ENCODE measurements at regions not wholly inside any gene's neighbourhood (a gene's known extent, or its start where the extent isn't known, plus 50 kb on each side); places are given as distances from the start of the nearest gene placed in this dataset.

GRCh38 chr11:92796744-92797143, 172.7 kb upstream of the MTNR1B start:
- DNase-seq = no peak
- CTCF ChIA-PET = no interaction called here
- Mint-ChIP-seq H3K27ac (no peak overlapping the region), H3K9me3 (ENCODE audit: low read depth) (peaks cover 7% of the 10 kb centered on the region), H3K27me3 (no peaks in the 10 kb centered on the region), H3K4me3 (no peak overlapping the region), H3K36me3 (no peaks in the 10 kb centered on the region), H3K4me1 (no peaks in the 10 kb centered on the region)
- no peak for ATAC-seq

GRCh38 chr11:92797874-92798273, 171.6 kb upstream of the MTNR1B start:
- no peak overlapping the region for H3K4me3 Mint-ChIP-seq
- H3K27ac Mint-ChIP-seq = no peak overlapping the region
- H3K27me3 Mint-ChIP-seq = no peaks in the 10 kb centered on the region
- no peaks in the 10 kb centered on the region for H3K4me1 Mint-ChIP-seq
- CTCF ChIA-PET = no interaction called here
- ATAC-seq (no peak), DNase-seq (no peak)
- peaks cover 7% of the 10 kb centered on the region for H3K9me3 Mint-ChIP-seq (ENCODE audit: low read depth)
- no peaks in the 10 kb centered on the region for H3K36me3 Mint-ChIP-seq

- no peaks in the 10 kb centered on the region for H3K27me3 Mint-ChIP-seq
- CTCF ChIA-PET = no interaction called here
- no peak for DNase-seq
- no peak overlapping the region for H3K4me3 Mint-ChIP-seq
- no peak for ATAC-seq
- H3K27ac Mint-ChIP-seq = no peak overlapping the region
- H3K9me3 Mint-ChIP-seq (ENCODE audit: low read depth) = peaks cover 7% of the 10 kb centered on the region
- no peaks in the 10 kb centered on the region for H3K36me3 Mint-ChIP-seq
- H3K4me1 Mint-ChIP-seq = no peaks in the 10 kb centered on the region
Observed at GRCh38 chr11:92801685-92802084, 167.8 kb upstream of the MTNR1B start.

GRCh38 chr11:92802644-92803043, 166.8 kb upstream of the MTNR1B start:
- Mint-ChIP-seq H3K27ac (no peak overlapping the region), H3K9me3 (ENCODE audit: low read depth) (peaks cover 7% of the 10 kb centered on the region), H3K27me3 (no peaks in the 10 kb centered on the region), H3K4me3 (no peak overlapping the region), H3K4me1 (no peaks in the 10 kb centered on the region), H3K36me3 (no peaks in the 10 kb centered on the region)
- DNase-seq = no peak
- ATAC-seq = no peak
- CTCF ChIA-PET = no interaction called here

- H3K4me3 Mint-ChIP-seq = no peak overlapping the region
- H3K27me3 Mint-ChIP-seq = no peaks in the 10 kb centered on the region
- no peak for ATAC-seq
- H3K27ac Mint-ChIP-seq = no peak overlapping the region
- CTCF ChIA-PET = no interaction called here
- no peak for DNase-seq
- peaks cover 5% of the 10 kb centered on the region for H3K9me3 Mint-ChIP-seq (ENCODE audit: low read depth)
- no peaks in the 10 kb centered on the region for H3K36me3 Mint-ChIP-seq
- H3K4me1 Mint-ChIP-seq = no peaks in the 10 kb centered on the region
Observed at GRCh38 chr11:92803391-92803790, 166.1 kb upstream of the MTNR1B start.

- no peak overlapping the region for H3K4me3 Mint-ChIP-seq
Observed at GRCh38 chr11:92804388-92804966, 165.0 kb upstream of the MTNR1B start.

GRCh38 chr11:92808022-92808421, 161.4 kb upstream of the MTNR1B start:
- no peak overlapping the region for H3K4me3 Mint-ChIP-seq
- no peaks in the 10 kb centered on the region for H3K27me3 Mint-ChIP-seq
- H3K36me3 Mint-ChIP-seq = no peaks in the 10 kb centered on the region
- CTCF ChIA-PET = no interaction called here
- no peaks in the 10 kb centered on the region for H3K9me3 Mint-ChIP-seq (ENCODE audit: low read depth)
- ATAC-seq = no peak
- DNase-seq = no peak
- H3K27ac Mint-ChIP-seq = no peak overlapping the region
- H3K4me1 Mint-ChIP-seq = no peaks in the 10 kb centered on the region

More at GRCh38 chr11:92804388-92804966, 165.0 kb upstream of the MTNR1B start:
- no peak for ATAC-seq
- no peak overlapping the region for H3K27ac Mint-ChIP-seq
- no peaks in the 10 kb centered on the region for H3K36me3 Mint-ChIP-seq
- H3K4me1 Mint-ChIP-seq = no peaks in the 10 kb centered on the region
- H3K27me3 Mint-ChIP-seq = no peaks in the 10 kb centered on the region
- no peaks in the 10 kb centered on the region for H3K9me3 Mint-ChIP-seq (ENCODE audit: low read depth)
- no peak for DNase-seq
- CTCF ChIA-PET = no interaction called here

GRCh38 chr11:92810423-92811064, 158.9 kb upstream of the MTNR1B start:
- no peak for ATAC-seq
- no peaks in the 10 kb centered on the region for H3K9me3 Mint-ChIP-seq (ENCODE audit: low read depth)
- H3K36me3 Mint-ChIP-seq = no peaks in the 10 kb centered on the region
- no peak for DNase-seq
- H3K27ac Mint-ChIP-seq = no peak overlapping the region
- CTCF ChIA-PET = no interaction called here
- H3K27me3 Mint-ChIP-seq = no peaks in the 10 kb centered on the region
- H3K4me3 Mint-ChIP-seq = no peak overlapping the region
- H3K4me1 Mint-ChIP-seq = no peaks in the 10 kb centered on the region

- Mint-ChIP-seq H3K4me1 (no peaks in the 10 kb centered on the region), H3K36me3 (no peaks in the 10 kb centered on the region), H3K27ac (no peak overlapping the region), H3K27me3 (no peaks in the 10 kb centered on the region), H3K4me3 (no peak overlapping the region), H3K9me3 (ENCODE audit: low read depth) (no peaks in the 10 kb centered on the region)
- no peak for ATAC-seq
- CTCF ChIA-PET = no interaction called here
- DNase-seq = no peak
Observed at GRCh38 chr11:92811341-92811740, 158.1 kb upstream of the MTNR1B start.

- Mint-ChIP-seq H3K27me3 (no peaks in the 10 kb centered on the region), H3K27ac (no peak overlapping the region), H3K36me3 (no peaks in the 10 kb centered on the region), H3K4me3 (no peak overlapping the region), H3K4me1 (no peaks in the 10 kb centered on the region), H3K9me3 (ENCODE audit: low read depth) (no peaks in the 10 kb centered on the region)
- ATAC-seq (no peak), DNase-seq (no peak)
- CTCF ChIA-PET = no interaction called here
Observed at GRCh38 chr11:92812841-92813240, 156.6 kb upstream of the MTNR1B start.

GRCh38 chr11:92819830-92820229, 149.6 kb upstream of the MTNR1B start:
- Mint-ChIP-seq H3K4me3 (no peak overlapping the region), H3K9me3 (ENCODE audit: low read depth) (no peaks in the 10 kb centered on the region), H3K27me3 (no peaks in the 10 kb centered on the region), H3K27ac (no peak overlapping the region), H3K36me3 (no peaks in the 10 kb centered on the region), H3K4me1 (no peaks in the 10 kb centered on the region)
- CTCF ChIA-PET = no interaction called here
- ATAC-seq (no peak), DNase-seq (no peak)

GRCh38 chr11:92820860-92821259, 148.6 kb upstream of the MTNR1B start:
- no peaks in the 10 kb centered on the region for H3K4me1 Mint-ChIP-seq
- H3K4me3 Mint-ChIP-seq = no peak overlapping the region
- H3K27me3 Mint-ChIP-seq = no peaks in the 10 kb centered on the region
- H3K27ac Mint-ChIP-seq = no peak overlapping the region
- ATAC-seq (no peak), DNase-seq (no peak)
- CTCF ChIA-PET = no interaction called here
- no peaks in the 10 kb centered on the region for H3K36me3 Mint-ChIP-seq
- H3K9me3 Mint-ChIP-seq (ENCODE audit: low read depth) = no peaks in the 10 kb centered on the region

GRCh38 chr11:92822410-92822809, 147.0 kb upstream of the MTNR1B start:
- H3K4me1 Mint-ChIP-seq = no peaks in the 10 kb centered on the region

GRCh38 chr11:92826136-92826535, 143.3 kb upstream of the MTNR1B start:
- Mint-ChIP-seq H3K27me3 (no peaks in the 10 kb centered on the region), H3K27ac (no peak overlapping the region), H3K4me1 (no peaks in the 10 kb centered on the region), H3K36me3 (no peaks in the 10 kb centered on the region), H3K4me3 (no peak overlapping the region), H3K9me3 (ENCODE audit: low read depth) (no peaks in the 10 kb centered on the region)
- ATAC-seq (no peak), DNase-seq (no peak)
- CTCF ChIA-PET = no interaction called here

More at GRCh38 chr11:92822410-92822809, 147.0 kb upstream of the MTNR1B start:
- DNase-seq (no peak), ATAC-seq (no peak)
- H3K36me3 Mint-ChIP-seq = no peaks in the 10 kb centered on the region
- no peak overlapping the region for H3K4me3 Mint-ChIP-seq
- no peak overlapping the region for H3K27ac Mint-ChIP-seq
- CTCF ChIA-PET = no interaction called here
- H3K9me3 Mint-ChIP-seq (ENCODE audit: low read depth) = no peaks in the 10 kb centered on the region
- no peaks in the 10 kb centered on the region for H3K27me3 Mint-ChIP-seq

GRCh38 chr11:92826603-92827002, 142.8 kb upstream of the MTNR1B start:
- ATAC-seq (no peak), DNase-seq (no peak)
- Mint-ChIP-seq H3K36me3 (no peaks in the 10 kb centered on the region), H3K4me1 (no peaks in the 10 kb centered on the region), H3K27me3 (no peaks in the 10 kb centered on the region), H3K4me3 (no peak overlapping the region), H3K9me3 (ENCODE audit: low read depth) (no peaks in the 10 kb centered on the region), H3K27ac (no peak overlapping the region)
- CTCF ChIA-PET = no interaction called here
